ENCODE measurements at regions not wholly inside any gene's neighbourhood (a gene's known extent, or its start where the extent isn't known, plus 50 kb on each side); places are given as distances from the start of the nearest gene placed in this dataset.
"Not testable (repeated sequence)": the region's sequence is repeated elsewhere in the genome, so short reads cannot be mapped to it uniquely, and the experiment has no call there.

DNA sequence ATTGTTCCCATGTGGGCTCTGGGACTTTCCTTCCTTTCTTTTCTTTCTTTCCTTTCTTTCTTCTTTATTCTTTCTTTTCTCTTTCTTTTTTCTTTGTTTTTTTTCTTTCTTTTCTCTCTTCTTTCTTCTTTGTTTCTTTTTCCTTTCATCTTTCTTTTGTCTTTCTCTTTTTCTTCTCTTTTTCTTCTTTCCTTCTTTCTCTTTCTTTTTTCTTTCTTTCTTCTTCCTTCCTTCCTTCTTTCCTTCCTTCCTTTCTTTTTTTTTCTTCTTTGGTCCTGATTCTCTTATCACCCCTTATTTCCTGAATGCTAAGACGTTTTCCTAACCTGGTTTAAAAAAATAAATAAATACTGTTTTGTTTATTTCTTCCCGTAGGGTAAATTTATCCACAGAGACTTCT, 93.2 kb downstream of the CRLF2 start:
- peaks cover 0 to 35% (median 4%) of the 10 kb centered on the region in 7 donors for H3K27me3 ChIP-seq (replicated peaks in 1 of 7)
- H3K27ac ChIP-seq = no peak overlapping the region
- intact Hi-C loops (cut with DNase I; ENCODE audit: low total_unique reads) = no loop called here

GRCh38 chrX:1118572-1119199, 93.8 kb downstream of the CRLF2 start:
- TF ChIP-seq CTCF (IDR thresholded peaks at IDR 0.05 in 8 of 11, conservative IDR thresholded peaks at IDR 0.05 in 3 of 11) (no peak), POLR2AphosphoS5 (IDR thresholded peaks at IDR 0.05) (no peak), POLR2A (IDR thresholded peaks at IDR 0.05) (no peak)

More for the DNA sequence above, 93.2 kb downstream of the CRLF2 start:
- no peak overlapping the region for H3K4me3 ChIP-seq
- no peak for DNase-seq
- 39 to 51% (median 45%) methylated on average over 2 of the region's 2 CpGs for WGBS, 5 donors
- peaks cover 0 to 2% (median 0%) of the 10 kb centered on the region in 8 donors for H3K9me3 ChIP-seq
- H3K4me1 ChIP-seq = no peaks in the 10 kb centered on the region
- no peaks in the 10 kb centered on the region for H3K36me3 ChIP-seq
- no peak for TF ChIP-seq CTCF (IDR thresholded peaks at IDR 0.05 in 8 of 11, conservative IDR thresholded peaks at IDR 0.05 in 3 of 11)
- no peak for TF ChIP-seq POLR2AphosphoS5 (IDR thresholded peaks at IDR 0.05)
- TF ChIP-seq POLR2A (IDR thresholded peaks at IDR 0.05) = no peak

GRCh38 chrX:1115411-1115810, 97.0 kb downstream of the CRLF2 start:
- Histone ChIP-seq H3K27me3 (replicated peaks in 1 of 7) (peaks cover 0 to 36% (median 6%) of the 10 kb centered on the region in 7 donors), H3K9me3 (peaks cover 0 to 10% (median 0%) of the 10 kb centered on the region in 8 donors)
- intact Hi-C loops (cut with DNase I; ENCODE audit: low total_unique reads); H3K4me3 ChIP-seq; H3K27ac ChIP-seq; H3K36me3 ChIP-seq; H3K4me1 ChIP-seq: not testable (repeated sequence)
- peak; percentile 12 for DNase-seq
- 90 to 96% (median 94%) methylated on average over 12 of the region's 12 CpGs for WGBS, 5 donors

More at GRCh38 chrX:1118572-1119199, 93.8 kb downstream of the CRLF2 start:
- H3K9me3 ChIP-seq = peaks cover 0 to 4% (median 0%) of the 10 kb centered on the region in 8 donors
- H3K36me3 ChIP-seq = no peaks in the 10 kb centered on the region
- no peak for DNase-seq
- 83 to 91% (median 88%) methylated on average over 4 of the region's 4 CpGs for WGBS, 5 donors
- H3K4me1 ChIP-seq = no peaks in the 10 kb centered on the region
- no peak overlapping the region for H3K27ac ChIP-seq
- no peak overlapping the region for H3K4me3 ChIP-seq
- peaks cover 0 to 34% (median 4%) of the 10 kb centered on the region in 7 donors for H3K27me3 ChIP-seq (replicated peaks in 1 of 7)
- intact Hi-C loops (cut with DNase I; ENCODE audit: low total_unique reads) = no loop called here

- no peak for TF ChIP-seq POLR2AphosphoS5 (IDR thresholded peaks at IDR 0.05)
- no peak for TF ChIP-seq POLR2A (IDR thresholded peaks at IDR 0.05)
- no peak for TF ChIP-seq CTCF (IDR thresholded peaks at IDR 0.05 in 8 of 11, conservative IDR thresholded peaks at IDR 0.05 in 3 of 11)
- Histone ChIP-seq H3K4me1 (no peaks in the 10 kb centered on the region), H3K9me3 (peaks cover 0 to 19% (median 0%) of the 10 kb centered on the region in 8 donors), H3K27me3 (replicated peaks in 1 of 7) (peaks cover 0 to 51% (median 13%) of the 10 kb centered on the region in 7 donors), H3K36me3 (no peaks in the 10 kb centered on the region), H3K4me3 (no peak overlapping the region), H3K27ac (no peak overlapping the region)
- WGBS, 5 donors = 35 to 49% (median 43%) methylated on average over 9 of the region's 9 CpGs
- DNase-seq = no peak
- intact Hi-C loops (cut with DNase I; ENCODE audit: low total_unique reads) = no loop called here
These were observed 100.1 kb downstream of the CRLF2 start for GRCh38 chrX:1112321-1112720.
